H9 (cell line): ENCODE measurements at regions not wholly inside any gene's neighbourhood (a gene's known extent, or its start where the extent isn't known, plus 50 kb on each side); places are given as distances from the start of the nearest gene placed in this dataset.

Source experiments
- DNase-seq: peaks from one replicate; pipeline ENCODE4 v3.0.0-alpha.2; 2017
- H2AFZ ChIP-seq: one replicate; pipeline ENCODE4 v1.6.1; 2013; ENCODE audit warnings: mild to moderate bottlenecking, low read length, control low read depth, moderate library complexity
- H2AK5ac ChIP-seq: 2 replicates; pipeline ENCODE4 v1.6.1; 2013; ENCODE audit warnings: low read length, control low read depth, mixed read lengths; ENCODE audit not compliant: insufficient read length
- H2BK120ac ChIP-seq: one replicate; pipeline ENCODE4 v1.6.1; 2013; ENCODE audit warnings: low read depth, mild to moderate bottlenecking, low read length, control low read depth, inconsistent platforms; ENCODE audit not compliant: poor library complexity, severe bottlenecking
- H2BK12ac ChIP-seq: 2 replicates; pipeline ENCODE4 v1.6.1; 2013; ENCODE audit warnings: low read length, control low read depth, mixed read lengths, low read depth; ENCODE audit not compliant: insufficient read length
- H2BK15ac ChIP-seq: 2 replicates; pipeline ENCODE4 v1.6.1; 2013; ENCODE audit warnings: low read depth, low read length, control low read depth
- H2BK20ac ChIP-seq: one replicate; pipeline ENCODE4 v1.6.1; 2013; ENCODE audit warnings: low read depth, mild to moderate bottlenecking, low read length, control low read depth, inconsistent platforms; ENCODE audit not compliant: poor library complexity, severe bottlenecking
- H2BK5ac ChIP-seq: 2 replicates; pipeline ENCODE4 v1.6.1; 2013; ENCODE audit warnings: low read length, control low read depth, mixed read lengths; ENCODE audit not compliant: insufficient read length
- H3K14ac ChIP-seq: 2 replicates; pipeline ENCODE4 v1.6.1; 2013; ENCODE audit warnings: low read length, control low read depth; ENCODE audit not compliant: insufficient read depth
- H3K18ac ChIP-seq: 2 replicates; pipeline ENCODE4 v1.6.1; 2013; ENCODE audit warnings: low read depth, mild to moderate bottlenecking, mixed read lengths, low read length, control low read depth; ENCODE audit not compliant: insufficient read length
- H3K23ac ChIP-seq: 2 replicates; pipeline ENCODE4 v1.6.1; 2013; ENCODE audit warnings: low read length, control low read depth, mixed read lengths, low read depth; ENCODE audit not compliant: insufficient read length
- H3K23me2 ChIP-seq: 2 replicates; pipeline ENCODE4 v1.6.1; 2013; ENCODE audit warnings: low read depth, mild to moderate bottlenecking, mixed read lengths, low read length, control low read depth; ENCODE audit not compliant: insufficient read length, poor library complexity, severe bottlenecking
- H3K27ac ChIP-seq: 2 replicates; pipeline ENCODE4 v1.5.1; 2013; ENCODE audit warnings: low read length, control low read depth, mixed read lengths, low read depth; ENCODE audit not compliant: insufficient read length
- H3K27me3 ChIP-seq: 2 replicates; pipeline ENCODE4 v1.6.1; 2013; ENCODE audit warnings: low read length, control low read depth, inconsistent platforms; ENCODE audit not compliant: insufficient read depth
- H3K4ac ChIP-seq: 2 replicates; pipeline ENCODE4 v1.6.1; 2013; ENCODE audit warnings: low read depth, mild to moderate bottlenecking, control low read depth, inconsistent platforms, low read length, moderate library complexity
- H3K4me1 ChIP-seq: 2 replicates; pipeline ENCODE4 v1.6.1; 2013; ENCODE audit warnings: low read length, control low read depth, inconsistent platforms; ENCODE audit not compliant: insufficient read depth
- H3K4me2 ChIP-seq: 2 replicates; pipeline ENCODE4 v1.6.1; 2013; ENCODE audit warnings: low read length, control low read depth, mixed read lengths; ENCODE audit not compliant: insufficient read length, insufficient read depth
- H3K56ac ChIP-seq: 2 replicates; pipeline ENCODE4 v1.6.1; 2013; ENCODE audit warnings: low read depth, mild to moderate bottlenecking, mixed read lengths, low read length, control low read depth; ENCODE audit not compliant: insufficient read length
- H3K79me1 ChIP-seq: 2 replicates; pipeline ENCODE4 v1.6.1; 2013; ENCODE audit warnings: low read depth, mild to moderate bottlenecking, moderate library complexity, low read length, control low read depth, inconsistent platforms; ENCODE audit not compliant: insufficient read depth, poor library complexity, severe bottlenecking
- H3K79me2 ChIP-seq: 2 replicates; pipeline ENCODE4 v1.6.1; 2013; ENCODE audit warnings: low read length, control low read depth, inconsistent platforms; ENCODE audit not compliant: insufficient read depth
- H3K9ac ChIP-seq: 2 replicates; pipeline ENCODE4 v1.6.1; 2013; ENCODE audit warnings: low read length, control low read depth, mixed read lengths; ENCODE audit not compliant: insufficient read length; ENCODE audit errors: extremely low read depth
- H3K9me3 ChIP-seq: one replicate; pipeline ENCODE4 v1.6.1; 2013; ENCODE audit warnings: low read depth, low read length, inconsistent platforms; ENCODE audit not compliant: control insufficient read depth
- H3T11ph ChIP-seq: one replicate; pipeline ENCODE4 v1.6.1; 2013; ENCODE audit warnings: mild to moderate bottlenecking, low read length, control low read depth, inconsistent platforms
- H4K20me1 ChIP-seq: one replicate; pipeline ENCODE4 v1.6.1; 2013; ENCODE audit not compliant: control insufficient read depth, insufficient read length, insufficient read depth
- H4K5ac ChIP-seq: 2 replicates; pipeline ENCODE4 v1.6.1; 2013; ENCODE audit warnings: low read depth, mild to moderate bottlenecking, mixed read lengths, low read length, control low read depth; ENCODE audit not compliant: insufficient read length
- H4K8ac ChIP-seq: replicated peaks from 2 replicates; pipeline ENCODE4 v1.6.1; 2013; ENCODE audit warnings: low read length, control low read depth, mixed read lengths, low read depth; ENCODE audit not compliant: insufficient read length
- H4K91ac ChIP-seq: 2 replicates; pipeline ENCODE4 v1.6.1; 2013; ENCODE audit warnings: low read depth, mild to moderate bottlenecking, moderate library complexity, mixed read lengths, low read length, control low read depth; ENCODE audit not compliant: insufficient read length
- H3K27ac Mint-ChIP-seq, 3 experiments: 2 replicates in 2 of 3; 3 replicates in 1 of 3; pipeline ENCODE4 v1.8.0; 2020 to 2021; ENCODE audit warnings: mixed read lengths in 3 of 3, mild to moderate bottlenecking in 1 of 3, moderate library complexity in 1 of 3
- H3K27me3 Mint-ChIP-seq: 2 replicates; pipeline ENCODE4 v1.8.0; 2021; ENCODE audit warnings: low read depth, mild to moderate bottlenecking, moderate library complexity, mixed read lengths
- H3K36me3 Mint-ChIP-seq, 3 experiments: 2 replicates in 2 of 3; 3 replicates in 1 of 3; pipeline ENCODE4 v1.8.0; 2020 to 2021; ENCODE audit warnings: low read depth in 3 of 3, mixed read lengths in 3 of 3; ENCODE audit not compliant: insufficient read depth in 1 of 3
- H3K4me1 Mint-ChIP-seq, 2 experiments: 2 replicates each; pipeline ENCODE4 v1.8.0; 2020; ENCODE audit warnings: mixed read lengths in 2 of 2
- H3K4me3 Mint-ChIP-seq, 2 experiments: 2 replicates in 1 of 2; 3 replicates in 1 of 2; pipeline ENCODE4 v1.8.0; 2020 to 2021; ENCODE audit warnings: mild to moderate bottlenecking in 2 of 2, mixed read lengths in 2 of 2, moderate library complexity in 1 of 2
- H3K9me3 Mint-ChIP-seq, 2 experiments: 2 replicates in 1 of 2; 3 replicates in 1 of 2; pipeline ENCODE4 v1.8.0; 2020; ENCODE audit warnings: mild to moderate bottlenecking in 2 of 2, mixed read lengths in 2 of 2, moderate library complexity in 1 of 2
- TF ChIP-seq, protein P1 (sequence below): fragments of 200-600 bp; sonication (generic); conservative IDR thresholded peaks from 3 replicates; pipeline ENCODE4 v1.8.0; 2021; ENCODE audit warnings: antibody characterized with exemption, mild to moderate bottlenecking

DNA sequence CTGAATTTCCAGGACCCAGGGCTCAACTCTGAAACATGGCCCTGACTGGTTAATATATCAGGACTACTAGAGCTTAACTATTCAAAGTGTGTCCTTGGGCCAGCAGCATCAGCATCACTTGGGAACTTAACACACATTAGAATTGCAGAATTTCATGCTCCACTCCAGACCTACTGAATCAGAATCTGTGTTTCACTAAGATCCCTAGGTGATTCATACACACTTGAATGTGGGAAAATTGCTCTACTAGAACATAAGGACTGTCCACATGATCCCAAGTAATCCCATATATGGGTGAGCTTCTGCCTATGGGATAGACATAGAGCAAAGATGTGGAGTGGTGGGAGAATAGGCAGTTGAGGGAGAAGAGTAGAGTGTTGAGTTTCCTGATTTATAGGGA is 192.5 kb upstream of the CLNK start:
- Mint-ChIP-seq H3K4me1 (peaks cover 0 to 8% of the 10 kb centered on the region in 2 experiments; a peak in 2 of 4 replicates), H3K36me3 (no peaks in the 10 kb centered on the region), H3K4me3 (no peak overlapping the region), H3K9me3 (no peaks in the 10 kb centered on the region), H3K27ac (peak overlapping the region in 1 of 3 experiments; percentile 1; a peak in 1 of 7 replicates), H3K27me3 (no peaks in the 10 kb centered on the region)
- no peaks in the 10 kb centered on the region for H3K9me3 ChIP-seq
- H3K4me2 ChIP-seq = no peak overlapping the region
- H3K27ac ChIP-seq = no peak overlapping the region
- H2BK12ac ChIP-seq = no peak overlapping the region
- no peaks in the 10 kb centered on the region for H4K20me1 ChIP-seq
- H3K14ac ChIP-seq = no peak overlapping the region
- no peak overlapping the region for H3K18ac ChIP-seq
- H3K79me1 ChIP-seq = no peaks in the 10 kb centered on the region
- no peak overlapping the region for H3K9ac ChIP-seq
- H3K23me2 ChIP-seq = no peaks in the 10 kb centered on the region
- H4K5ac ChIP-seq = no peak overlapping the region
- TF ChIP-seq, protein P1, sequence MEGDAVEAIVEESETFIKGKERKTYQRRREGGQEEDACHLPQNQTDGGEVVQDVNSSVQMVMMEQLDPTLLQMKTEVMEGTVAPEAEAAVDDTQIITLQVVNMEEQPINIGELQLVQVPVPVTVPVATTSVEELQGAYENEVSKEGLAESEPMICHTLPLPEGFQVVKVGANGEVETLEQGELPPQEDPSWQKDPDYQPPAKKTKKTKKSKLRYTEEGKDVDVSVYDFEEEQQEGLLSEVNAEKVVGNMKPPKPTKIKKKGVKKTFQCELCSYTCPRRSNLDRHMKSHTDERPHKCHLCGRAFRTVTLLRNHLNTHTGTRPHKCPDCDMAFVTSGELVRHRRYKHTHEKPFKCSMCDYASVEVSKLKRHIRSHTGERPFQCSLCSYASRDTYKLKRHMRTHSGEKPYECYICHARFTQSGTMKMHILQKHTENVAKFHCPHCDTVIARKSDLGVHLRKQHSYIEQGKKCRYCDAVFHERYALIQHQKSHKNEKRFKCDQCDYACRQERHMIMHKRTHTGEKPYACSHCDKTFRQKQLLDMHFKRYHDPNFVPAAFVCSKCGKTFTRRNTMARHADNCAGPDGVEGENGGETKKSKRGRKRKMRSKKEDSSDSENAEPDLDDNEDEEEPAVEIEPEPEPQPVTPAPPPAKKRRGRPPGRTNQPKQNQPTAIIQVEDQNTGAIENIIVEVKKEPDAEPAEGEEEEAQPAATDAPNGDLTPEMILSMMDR = no peak
- H3K4me1 ChIP-seq = peaks cover 5% of the 10 kb centered on the region; the same call in 1 of the 2 replicates
- no peak for DNase-seq
- no peak overlapping the region for H3K23ac ChIP-seq
- H4K91ac ChIP-seq = no peak overlapping the region
- H3K27me3 ChIP-seq = no peaks in the 10 kb centered on the region
- H4K8ac ChIP-seq = no peak overlapping the region
- no peak overlapping the region for H3K4ac ChIP-seq
- H2BK5ac ChIP-seq = no peak overlapping the region
- no peak overlapping the region for H2AFZ ChIP-seq
- H3T11ph ChIP-seq = no peak overlapping the region
- H3K56ac ChIP-seq = no peak overlapping the region
- no peaks in the 10 kb centered on the region for H3K79me2 ChIP-seq
- H2BK15ac ChIP-seq = no peak overlapping the region
- H2AK5ac ChIP-seq = no peak overlapping the region
- no peak overlapping the region for H2BK120ac ChIP-seq
- no peak overlapping the region for H2BK20ac ChIP-seq
